Spinal cord (tissue), 9 donors: ENCODE measurements at regions not wholly inside any gene's neighbourhood (a gene's known extent, or its start where the extent isn't known, plus 50 kb on each side); places are given as distances from the start of the nearest gene placed in this dataset.

ENCODE experiments used
- DNase-seq, 6 donors: peaks; one replicate each; pipeline versions ENCODE4 v3.0.0 to v3.0.0-alpha.2; 2013 to 2015; ENCODE audit warnings: low spot score in 6 of 6, low read depth in 4 of 6
- H3K27ac ChIP-seq: one replicate; pipeline ENCODE4 v1.5.1; 2013; ENCODE audit warnings: low read depth, low read length, control low read depth
- H3K27me3 ChIP-seq: one replicate; pipeline ENCODE4 v1.6.1; 2013; ENCODE audit warnings: low read length; ENCODE audit not compliant: control insufficient read depth, insufficient read depth
- H3K36me3 ChIP-seq: one replicate; pipeline ENCODE4 v1.6.1; 2013; ENCODE audit warnings: low read length; ENCODE audit not compliant: control insufficient read depth, insufficient read depth
- H3K4me1 ChIP-seq: one replicate; pipeline ENCODE4 v1.6.1; 2013; ENCODE audit warnings: low read length; ENCODE audit not compliant: control insufficient read depth, insufficient read depth
- H3K4me3 ChIP-seq: one replicate; pipeline ENCODE4 v1.5.1; 2013; ENCODE audit warnings: low read depth, low read length, control low read depth
- H3K9me3 ChIP-seq: one replicate; pipeline ENCODE4 v1.6.1; 2013; ENCODE audit warnings: low read length; ENCODE audit not compliant: control insufficient read depth, insufficient read depth
- WGBS: methylation state at CpG from one replicate; pipeline ENCODE4 v1.1.5; 2013; ENCODE audit warnings: missing lambda C conversion rate; ENCODE audit not compliant: insufficient coverage; 5-methylcytosine and 5-hydroxymethylcytosine counted together
- donor health status: healthy.

- Histone ChIP-seq H3K4me3 (no peak overlapping the region), H3K36me3 (no peaks in the 10 kb centered on the region), H3K27ac (no peak overlapping the region), H3K9me3 (no peaks in the 10 kb centered on the region), H3K4me1 (no peaks in the 10 kb centered on the region), H3K27me3 (no peaks in the 10 kb centered on the region)
- no peak for DNase-seq
- no CpG with 5 or more reads among the region's 3 CpGs for WGBS
Observed at GRCh38 chr9:87327575-87328125, 170.0 kb upstream of the DAPK1 start.

- Histone ChIP-seq H3K36me3 (no peaks in the 10 kb centered on the region), H3K27me3 (peaks cover 12% of the 10 kb centered on the region), H3K4me3 (no peak overlapping the region), H3K27ac (no peak overlapping the region), H3K4me1 (peaks cover 3% of the 10 kb centered on the region), H3K9me3 (no peaks in the 10 kb centered on the region)
- WGBS = 83% methylated on average over 2 of the region's 6 CpGs
- DNase-seq = no peak
Observed at GRCh38 chr9:87333802-87334201, 163.9 kb upstream of the DAPK1 start.

- peaks cover 12% of the 10 kb centered on the region for H3K27me3 ChIP-seq
- 75% methylated on average over 1 of the region's 3 CpGs for WGBS
- no peak for DNase-seq
- H3K4me3 ChIP-seq = no peak overlapping the region
- H3K36me3 ChIP-seq = no peaks in the 10 kb centered on the region
- H3K9me3 ChIP-seq = no peaks in the 10 kb centered on the region
- peaks cover 3% of the 10 kb centered on the region for H3K4me1 ChIP-seq
- H3K27ac ChIP-seq = no peak overlapping the region
Observed at GRCh38 chr9:87334366-87334765, 163.3 kb upstream of the DAPK1 start.

GRCh38 chr9:87336407-87336806 lies 161.3 kb upstream of the DAPK1 start:
- Histone ChIP-seq H3K4me1 (peaks cover 3% of the 10 kb centered on the region), H3K9me3 (no peaks in the 10 kb centered on the region), H3K27me3 (peaks cover 12% of the 10 kb centered on the region), H3K36me3 (no peaks in the 10 kb centered on the region), H3K4me3 (no peak overlapping the region), H3K27ac (no peak overlapping the region)
- WGBS = no CpG with 5 or more reads among the region's 1 CpG
- peak in 2 of 6 donors; percentile 10 to 51 for DNase-seq

- peak overlapping the region; percentile 31 for H3K4me3 ChIP-seq
- H3K36me3 ChIP-seq = no peaks in the 10 kb centered on the region
- H3K9me3 ChIP-seq = no peaks in the 10 kb centered on the region
- H3K27me3 ChIP-seq = peaks cover 12% of the 10 kb centered on the region
- DNase-seq = peak; percentile 49 to 97 (median 75)
- H3K4me1 ChIP-seq = peaks cover 3% of the 10 kb centered on the region
- no peak overlapping the region for H3K27ac ChIP-seq
- 4% methylated on average over 6 of the region's 12 CpGs for WGBS
Observed at GRCh38 chr9:87336914-87337333, 160.7 kb upstream of the DAPK1 start.

GRCh38 chr9:87337335-87338087 lies 160.2 kb upstream of the DAPK1 start:
- 0% methylated on average over 2 of the region's 14 CpGs for WGBS
- Histone ChIP-seq H3K9me3 (no peaks in the 10 kb centered on the region), H3K27ac (no peak overlapping the region), H3K4me3 (peak overlapping the region; percentile 31), H3K4me1 (peaks cover 3% of the 10 kb centered on the region), H3K27me3 (peaks cover 12% of the 10 kb centered on the region), H3K36me3 (no peaks in the 10 kb centered on the region)
- DNase-seq = peak in 3 of 6 donors; percentile 52 to 83 (median 82)

GRCh38 chr9:87338088-87338989 lies 159.3 kb upstream of the DAPK1 start:
- H3K4me3 ChIP-seq = peak overlapping the region; percentile 31
- H3K27me3 ChIP-seq = peaks cover 12% of the 10 kb centered on the region
- no peaks in the 10 kb centered on the region for H3K36me3 ChIP-seq
- H3K9me3 ChIP-seq = no peaks in the 10 kb centered on the region
- peaks cover 8% of the 10 kb centered on the region for H3K4me1 ChIP-seq
- 38% methylated on average over 6 of the region's 13 CpGs for WGBS
- H3K27ac ChIP-seq = no peak overlapping the region
- DNase-seq = peak in 2 of 6 donors; percentile 19 to 27

- H3K9me3 ChIP-seq = no peaks in the 10 kb centered on the region
- H3K27ac ChIP-seq = no peak overlapping the region
- WGBS = no CpG with 5 or more reads among the region's 4 CpGs
- H3K4me1 ChIP-seq = peaks cover 8% of the 10 kb centered on the region
- no peak for DNase-seq
- no peaks in the 10 kb centered on the region for H3K36me3 ChIP-seq
- peaks cover 16% of the 10 kb centered on the region for H3K27me3 ChIP-seq
- H3K4me3 ChIP-seq = no peak overlapping the region
Observed at GRCh38 chr9:87340391-87340790, 157.3 kb upstream of the DAPK1 start.

GRCh38 chr9:87342743-87343142 lies 154.9 kb upstream of the DAPK1 start:
- 55% methylated on average over 7 of the region's 7 CpGs for WGBS
- H3K4me3 ChIP-seq = no peak overlapping the region
- peaks cover 9% of the 10 kb centered on the region for H3K4me1 ChIP-seq
- no peaks in the 10 kb centered on the region for H3K9me3 ChIP-seq
- peaks cover 9% of the 10 kb centered on the region for H3K27me3 ChIP-seq
- H3K36me3 ChIP-seq = no peaks in the 10 kb centered on the region
- no peak overlapping the region for H3K27ac ChIP-seq
- peak in 1 of 6 donors; percentile 51 for DNase-seq
